ENCODE measurements at regions not wholly inside any gene's neighbourhood (a gene's known extent, or its start where the extent isn't known, plus 50 kb on each side); places are given as distances from the start of the nearest gene placed in this dataset.
"Not testable (repeated sequence)": the region's sequence is repeated elsewhere in the genome, so short reads cannot be mapped to it uniquely, and the experiment has no call there.

DNA sequence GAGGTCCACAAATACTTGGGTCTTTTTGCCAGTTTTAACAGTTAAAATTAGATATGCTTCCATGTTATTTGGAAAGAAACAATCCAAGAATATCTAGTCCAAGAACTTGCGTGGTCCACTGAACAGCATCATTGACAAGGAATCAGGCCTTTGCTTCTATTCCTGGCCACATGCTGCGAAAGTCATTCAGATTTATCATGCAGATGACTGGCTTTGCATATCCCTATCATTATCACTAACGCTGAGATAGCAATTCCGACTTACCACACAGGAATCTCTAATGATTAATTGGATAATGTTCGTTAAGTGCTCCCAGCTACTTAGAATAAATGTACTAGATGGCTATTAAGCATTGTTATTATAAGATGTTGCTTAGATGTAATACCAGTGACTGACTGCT lies 51.0 kb upstream of the BDP1 start:
- not testable (repeated sequence) for TF ChIP-seq CHD1 (IDR thresholded peaks at IDR 0.05; ENCODE audit: low read depth, low read length); POLR2A (IDR thresholded peaks at IDR 0.05; ENCODE audit: control extremely low read depth in 1 of 2, low read depth in 2 of 2, low read length in 2 of 2); GABPA (IDR thresholded peaks at IDR 0.05; ENCODE audit: borderline replicate concordance, insufficient read depth, low read length); JUN (IDR thresholded peaks at IDR 0.05; ENCODE audit: low read depth, low read length); NRF1 (IDR thresholded peaks at IDR 0.05; ENCODE audit: low read depth, low read length); CHD2 (IDR thresholded peaks at IDR 0.05; ENCODE audit: low read length); SIN3A (conservative IDR thresholded peaks at IDR 0.05 in 1 of 2, IDR thresholded peaks at IDR 0.05 in 1 of 2; ENCODE audit: low read depth in 1 of 2, low read length in 2 of 2); POLR2AphosphoS5 (IDR thresholded peaks at IDR 0.05; ENCODE audit: low read depth, low read length)
- TF ChIP-seq, protein P1, sequence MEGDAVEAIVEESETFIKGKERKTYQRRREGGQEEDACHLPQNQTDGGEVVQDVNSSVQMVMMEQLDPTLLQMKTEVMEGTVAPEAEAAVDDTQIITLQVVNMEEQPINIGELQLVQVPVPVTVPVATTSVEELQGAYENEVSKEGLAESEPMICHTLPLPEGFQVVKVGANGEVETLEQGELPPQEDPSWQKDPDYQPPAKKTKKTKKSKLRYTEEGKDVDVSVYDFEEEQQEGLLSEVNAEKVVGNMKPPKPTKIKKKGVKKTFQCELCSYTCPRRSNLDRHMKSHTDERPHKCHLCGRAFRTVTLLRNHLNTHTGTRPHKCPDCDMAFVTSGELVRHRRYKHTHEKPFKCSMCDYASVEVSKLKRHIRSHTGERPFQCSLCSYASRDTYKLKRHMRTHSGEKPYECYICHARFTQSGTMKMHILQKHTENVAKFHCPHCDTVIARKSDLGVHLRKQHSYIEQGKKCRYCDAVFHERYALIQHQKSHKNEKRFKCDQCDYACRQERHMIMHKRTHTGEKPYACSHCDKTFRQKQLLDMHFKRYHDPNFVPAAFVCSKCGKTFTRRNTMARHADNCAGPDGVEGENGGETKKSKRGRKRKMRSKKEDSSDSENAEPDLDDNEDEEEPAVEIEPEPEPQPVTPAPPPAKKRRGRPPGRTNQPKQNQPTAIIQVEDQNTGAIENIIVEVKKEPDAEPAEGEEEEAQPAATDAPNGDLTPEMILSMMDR (IDR thresholded peaks at IDR 0.05; ENCODE audit: control extremely low read depth in 1 of 3, insufficient read depth in 1 of 3, low read depth in 1 of 3, low read length in 3 of 3) = not testable (repeated sequence)
- TF ChIP-seq, protein P2, sequence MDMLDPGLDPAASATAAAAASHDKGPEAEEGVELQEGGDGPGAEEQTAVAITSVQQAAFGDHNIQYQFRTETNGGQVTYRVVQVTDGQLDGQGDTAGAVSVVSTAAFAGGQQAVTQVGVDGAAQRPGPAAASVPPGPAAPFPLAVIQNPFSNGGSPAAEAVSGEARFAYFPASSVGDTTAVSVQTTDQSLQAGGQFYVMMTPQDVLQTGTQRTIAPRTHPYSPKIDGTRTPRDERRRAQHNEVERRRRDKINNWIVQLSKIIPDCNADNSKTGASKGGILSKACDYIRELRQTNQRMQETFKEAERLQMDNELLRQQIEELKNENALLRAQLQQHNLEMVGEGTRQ (IDR thresholded peaks at IDR 0.05; ENCODE audit: low read length) = not testable (repeated sequence)
- TF ChIP-seq, protein P3, sequence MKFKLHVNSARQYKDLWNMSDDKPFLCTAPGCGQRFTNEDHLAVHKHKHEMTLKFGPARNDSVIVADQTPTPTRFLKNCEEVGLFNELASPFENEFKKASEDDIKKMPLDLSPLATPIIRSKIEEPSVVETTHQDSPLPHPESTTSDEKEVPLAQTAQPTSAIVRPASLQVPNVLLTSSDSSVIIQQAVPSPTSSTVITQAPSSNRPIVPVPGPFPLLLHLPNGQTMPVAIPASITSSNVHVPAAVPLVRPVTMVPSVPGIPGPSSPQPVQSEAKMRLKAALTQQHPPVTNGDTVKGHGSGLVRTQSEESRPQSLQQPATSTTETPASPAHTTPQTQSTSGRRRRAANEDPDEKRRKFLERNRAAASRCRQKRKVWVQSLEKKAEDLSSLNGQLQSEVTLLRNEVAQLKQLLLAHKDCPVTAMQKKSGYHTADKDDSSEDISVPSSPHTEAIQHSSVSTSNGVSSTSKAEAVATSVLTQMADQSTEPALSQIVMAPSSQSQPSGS (IDR thresholded peaks at IDR 0.05; ENCODE audit: low read length) = not testable (repeated sequence)
- TF ChIP-seq, protein P4, sequence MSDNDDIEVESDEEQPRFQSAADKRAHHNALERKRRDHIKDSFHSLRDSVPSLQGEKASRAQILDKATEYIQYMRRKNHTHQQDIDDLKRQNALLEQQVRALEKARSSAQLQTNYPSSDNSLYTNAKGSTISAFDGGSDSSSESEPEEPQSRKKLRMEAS (IDR thresholded peaks at IDR 0.05) = not testable (repeated sequence)
